Ovary (tissue), 3 donors: ENCODE measurements at regions not wholly inside any gene's neighbourhood (a gene's known extent, or its start where the extent isn't known, plus 50 kb on each side); places are given as distances from the start of the nearest gene placed in this dataset.

ENCODE experiments used
- CTCF ChIP-seq, 3 donors: fragments of 450-650 bp in 2 of 3; fragments of 200-600 bp in 1 of 3; IDR thresholded peaks; one replicate each; pipeline versions ENCODE4 v1.5.1 to v1.8.0; 2016 to 2022; ENCODE audit warnings: antibody characterized with exemption in 3 of 3, mild to moderate bottlenecking in 1 of 3
- POLR2A ChIP-seq: fragments of 450-650 bp; IDR thresholded peaks from one replicate; pipeline ENCODE4 v1.6.1; 2017; ENCODE audit warnings: antibody characterized with exemption, mild to moderate bottlenecking, moderate library complexity
- donor health status: DM: no; HTN: no; CAD: no.

DNA sequence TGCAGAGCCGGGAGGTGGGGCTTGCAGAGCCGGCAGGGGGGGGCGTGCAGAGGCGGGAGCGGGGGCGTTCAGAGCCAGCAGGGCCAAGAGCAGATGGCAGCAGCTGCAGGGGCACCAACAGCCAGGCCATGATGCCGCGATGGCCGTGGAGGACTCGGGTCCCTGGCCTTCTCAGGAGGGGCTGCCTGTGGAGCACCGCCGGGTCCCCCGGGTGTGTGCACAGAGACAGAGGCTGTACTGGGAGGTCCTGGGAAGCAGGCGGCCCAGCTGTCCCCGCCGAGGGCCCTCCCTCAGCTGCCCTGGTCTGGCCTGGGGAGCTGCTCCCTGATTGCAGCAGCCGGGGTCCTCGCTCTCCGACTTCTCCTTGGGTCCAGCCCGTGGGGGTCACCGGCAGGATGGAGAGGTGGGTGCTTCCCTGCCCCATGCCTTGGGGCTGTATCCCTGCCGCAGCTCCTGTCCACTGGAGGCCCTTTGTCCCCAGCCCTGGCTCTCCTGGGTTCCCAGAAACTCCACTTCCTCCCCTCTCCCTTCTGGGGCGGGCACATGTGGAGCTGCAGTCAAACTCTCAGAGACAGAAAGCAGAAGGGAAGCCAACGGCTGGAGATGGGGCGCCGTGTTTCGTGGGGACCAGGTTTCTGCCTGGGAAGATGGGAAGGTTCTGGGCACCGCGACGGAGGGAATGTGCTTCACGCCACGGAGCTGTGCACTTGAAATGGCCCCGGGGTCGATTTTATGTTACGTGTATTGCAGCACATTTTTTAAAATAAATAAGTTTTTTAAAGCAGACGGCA, 75.8 kb upstream of the GALNT9 start:
- TF ChIP-seq POLR2A, result no peak
- TF ChIP-seq CTCF (IDR thresholded peaks at IDR 0.05), result no peak
